ENCODE measurements at regions not wholly inside any gene's neighbourhood (a gene's known extent, or its start where the extent isn't known, plus 50 kb on each side); places are given as distances from the start of the nearest gene placed in this dataset.

DNA sequence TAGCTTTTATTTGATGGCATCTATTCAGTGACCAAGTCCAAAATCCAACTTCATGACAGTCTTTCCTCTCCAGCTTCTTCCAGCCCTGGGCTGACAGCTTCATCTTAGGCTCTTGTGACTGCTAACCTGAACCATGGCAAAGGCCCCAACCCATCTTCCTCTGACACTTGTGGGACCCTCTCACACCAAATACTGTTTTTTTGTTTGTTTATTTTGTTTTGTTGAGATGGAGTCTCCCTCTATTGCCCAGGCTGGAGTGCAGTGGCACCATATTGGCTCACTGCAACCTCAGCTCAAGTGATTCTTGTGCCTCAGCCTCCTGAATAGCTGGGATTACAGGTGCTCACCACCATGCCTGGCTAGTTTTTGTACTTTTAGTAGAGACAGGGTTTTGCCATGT lies 265.2 kb downstream of the GATA3 start:
- no peaks in the 10 kb centered on the region for H4K20me1 ChIP-seq (ENCODE audit: control insufficient read depth, extremely low read depth, insufficient read depth, low read length)
- FAIRE-seq (no peak), DNase-seq (ENCODE audit: low read depth, low spot score) (no peak)
- no peaks in the 10 kb centered on the region for H3K9me3 ChIP-seq (ENCODE audit: control insufficient read depth, low read depth, low read length)
- no peak overlapping the region for H3K27ac ChIP-seq (ENCODE audit: control insufficient read depth, insufficient read depth, low read length)
- no peaks in the 10 kb centered on the region for H3K27me3 ChIP-seq (ENCODE audit: control insufficient read depth, extremely low read depth, insufficient read depth, low read length)
- H3K36me3 ChIP-seq (ENCODE audit: control insufficient read depth in 2 of 2, extremely low read depth in 1 of 2, insufficient read depth in 2 of 2, low read length in 2 of 2), result no peaks in the 10 kb centered on the region
- dilution Hi-C loops (cut with MboI; ENCODE audit: extremely low pct_ligation_motif_present, low sequenced_read_pairs), result no loop called here
- no peaks in the 10 kb centered on the region for H3K79me2 ChIP-seq (ENCODE audit: control insufficient read depth, insufficient read depth, low read length)
- H3K9ac ChIP-seq (ENCODE audit: control insufficient read depth, extremely low read depth, insufficient read depth, low read length), result no peak overlapping the region
- no peaks in the 10 kb centered on the region for H3K4me1 ChIP-seq (ENCODE audit: control insufficient read depth, extremely low read depth, insufficient read depth, low read length)
- H2AFZ ChIP-seq (ENCODE audit: control insufficient read depth, low read length), result no peak overlapping the region
- TF ChIP-seq EZH2 (IDR thresholded peaks at IDR 0.05; ENCODE audit: low read length), result no peak
- TF ChIP-seq, protein P1, sequence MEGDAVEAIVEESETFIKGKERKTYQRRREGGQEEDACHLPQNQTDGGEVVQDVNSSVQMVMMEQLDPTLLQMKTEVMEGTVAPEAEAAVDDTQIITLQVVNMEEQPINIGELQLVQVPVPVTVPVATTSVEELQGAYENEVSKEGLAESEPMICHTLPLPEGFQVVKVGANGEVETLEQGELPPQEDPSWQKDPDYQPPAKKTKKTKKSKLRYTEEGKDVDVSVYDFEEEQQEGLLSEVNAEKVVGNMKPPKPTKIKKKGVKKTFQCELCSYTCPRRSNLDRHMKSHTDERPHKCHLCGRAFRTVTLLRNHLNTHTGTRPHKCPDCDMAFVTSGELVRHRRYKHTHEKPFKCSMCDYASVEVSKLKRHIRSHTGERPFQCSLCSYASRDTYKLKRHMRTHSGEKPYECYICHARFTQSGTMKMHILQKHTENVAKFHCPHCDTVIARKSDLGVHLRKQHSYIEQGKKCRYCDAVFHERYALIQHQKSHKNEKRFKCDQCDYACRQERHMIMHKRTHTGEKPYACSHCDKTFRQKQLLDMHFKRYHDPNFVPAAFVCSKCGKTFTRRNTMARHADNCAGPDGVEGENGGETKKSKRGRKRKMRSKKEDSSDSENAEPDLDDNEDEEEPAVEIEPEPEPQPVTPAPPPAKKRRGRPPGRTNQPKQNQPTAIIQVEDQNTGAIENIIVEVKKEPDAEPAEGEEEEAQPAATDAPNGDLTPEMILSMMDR (optimal IDR thresholded peaks at IDR 0.05 in 1 of 3, IDR thresholded peaks at IDR 0.05 in 1 of 3, conservative IDR thresholded peaks at IDR 0.05 in 1 of 3; ENCODE audit: extremely low read depth in 1 of 3, insufficient read depth in 2 of 3, low read length in 3 of 3), result no peak
- H3K4me2 ChIP-seq (ENCODE audit: control insufficient read depth, extremely low read depth, insufficient read depth, low read depth, low read length), result no peak overlapping the region
- no peak overlapping the region for H3K4me3 ChIP-seq (ENCODE audit: control insufficient read depth in 2 of 3, extremely low read depth in 1 of 3, insufficient read depth in 2 of 3, low read depth in 1 of 3, low read length in 3 of 3)
- no peaks in the 10 kb centered on the region for H3K9me1 ChIP-seq (ENCODE audit: control insufficient read depth, extremely low read depth, insufficient read depth, low read length)

DNA sequence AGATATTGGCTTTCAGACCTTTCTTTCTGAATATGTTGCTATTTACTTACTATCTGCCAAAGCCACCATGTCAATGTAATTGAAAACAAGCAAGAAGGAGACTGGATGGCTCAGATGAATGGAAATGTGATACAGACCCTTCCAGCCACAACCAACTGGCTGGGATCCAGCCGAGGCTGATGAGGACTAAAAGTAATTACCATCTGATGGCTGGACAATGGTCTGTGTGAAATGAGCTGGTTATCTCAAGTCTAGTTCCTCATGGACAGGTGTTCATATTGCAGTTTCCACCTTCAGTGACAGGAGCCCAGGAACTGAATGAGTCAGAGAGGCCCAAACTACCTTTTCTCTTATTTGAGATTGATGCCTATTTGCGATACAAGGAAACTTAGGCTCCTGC lies 267.5 kb downstream of the GATA3 start:
- H3K9me1 ChIP-seq (ENCODE audit: control insufficient read depth, extremely low read depth, insufficient read depth, low read length), result no peaks in the 10 kb centered on the region
- H3K27me3 ChIP-seq (ENCODE audit: control insufficient read depth, extremely low read depth, insufficient read depth, low read length), result no peaks in the 10 kb centered on the region
- H2AFZ ChIP-seq (ENCODE audit: control insufficient read depth, low read length), result no peak overlapping the region
- no peaks in the 10 kb centered on the region for H3K79me2 ChIP-seq (ENCODE audit: control insufficient read depth, insufficient read depth, low read length)
- no peak overlapping the region for H3K4me3 ChIP-seq (ENCODE audit: control insufficient read depth in 2 of 3, extremely low read depth in 1 of 3, insufficient read depth in 2 of 3, low read depth in 1 of 3, low read length in 3 of 3)
- H4K20me1 ChIP-seq (ENCODE audit: control insufficient read depth, extremely low read depth, insufficient read depth, low read length), result no peaks in the 10 kb centered on the region
- H3K4me1 ChIP-seq (ENCODE audit: control insufficient read depth, extremely low read depth, insufficient read depth, low read length), result no peaks in the 10 kb centered on the region
- no peaks in the 10 kb centered on the region for H3K36me3 ChIP-seq (ENCODE audit: control insufficient read depth in 2 of 2, extremely low read depth in 1 of 2, insufficient read depth in 2 of 2, low read length in 2 of 2)
- no peak for TF ChIP-seq EZH2 (IDR thresholded peaks at IDR 0.05; ENCODE audit: low read length)
- TF ChIP-seq, protein P1 (optimal IDR thresholded peaks at IDR 0.05 in 1 of 3, IDR thresholded peaks at IDR 0.05 in 1 of 3, conservative IDR thresholded peaks at IDR 0.05 in 1 of 3; ENCODE audit: extremely low read depth in 1 of 3, insufficient read depth in 2 of 3, low read length in 3 of 3), result no peak
- DNase-seq (ENCODE audit: low read depth, low spot score) (no peak), FAIRE-seq (no peak)
- H3K9me3 ChIP-seq (ENCODE audit: control insufficient read depth, low read depth, low read length), result no peaks in the 10 kb centered on the region
- H3K9ac ChIP-seq (ENCODE audit: control insufficient read depth, extremely low read depth, insufficient read depth, low read length), result no peak overlapping the region
- H3K27ac ChIP-seq (ENCODE audit: control insufficient read depth, insufficient read depth, low read length), result no peak overlapping the region
- dilution Hi-C loops (cut with MboI; ENCODE audit: extremely low pct_ligation_motif_present, low sequenced_read_pairs), result no loop called here
- H3K4me2 ChIP-seq (ENCODE audit: control insufficient read depth, extremely low read depth, insufficient read depth, low read depth, low read length), result no peak overlapping the region
